ENCODE measurements at regions not wholly inside any gene's neighbourhood (a gene's known extent, or its start where the extent isn't known, plus 50 kb on each side); places are given as distances from the start of the nearest gene placed in this dataset.

DNA sequence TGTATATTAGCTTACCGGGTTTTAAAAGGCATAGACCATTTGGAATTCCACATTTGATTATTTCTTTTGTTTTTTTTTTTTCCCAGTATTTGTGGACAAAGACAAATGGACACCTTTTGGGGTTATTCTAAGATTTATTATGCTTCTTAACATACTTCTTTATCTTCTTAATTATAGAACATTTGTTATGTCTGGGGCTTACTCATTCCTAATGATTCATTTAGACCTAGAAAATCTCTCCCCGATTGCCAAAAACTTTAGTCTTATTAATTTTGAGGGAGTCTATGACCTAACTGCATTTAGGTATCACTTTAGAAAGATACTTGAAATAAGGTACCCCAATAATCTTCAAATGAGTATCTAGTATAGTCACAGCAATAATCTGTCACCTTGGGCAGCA, 170.7 kb upstream of the PREP start:
- TF ChIP-seq ESRRG (CRISPR knock-in tag; IDR thresholded peaks at IDR 0.05) (no peak), TCF4 (CRISPR knock-in tag; IDR thresholded peaks at IDR 0.05; ENCODE audit: borderline replicate concordance) (no peak), ISL1 (CRISPR knock-in tag; IDR thresholded peaks at IDR 0.05) (no peak), RARB (CRISPR knock-in tag; IDR thresholded peaks at IDR 0.05) (no peak), ARNTL (CRISPR knock-in tag; IDR thresholded peaks at IDR 0.05; ENCODE audit: borderline replicate concordance, low read depth) (no peak), ZC3H10 (CRISPR knock-in tag; IDR thresholded peaks at IDR 0.05) (no peak), ZFP30 (CRISPR knock-in tag; IDR thresholded peaks at IDR 0.05) (no peak), ZNF565 (CRISPR knock-in tag; conservative IDR thresholded peaks at IDR 0.05; ENCODE audit: low read depth) (no peak), TOX (CRISPR knock-in tag; IDR thresholded peaks at IDR 0.05; ENCODE audit: borderline replicate concordance) (no peak), CSDC2 (CRISPR knock-in tag; IDR thresholded peaks at IDR 0.05) (no peak)
- TF ChIP-seq, protein P1, sequence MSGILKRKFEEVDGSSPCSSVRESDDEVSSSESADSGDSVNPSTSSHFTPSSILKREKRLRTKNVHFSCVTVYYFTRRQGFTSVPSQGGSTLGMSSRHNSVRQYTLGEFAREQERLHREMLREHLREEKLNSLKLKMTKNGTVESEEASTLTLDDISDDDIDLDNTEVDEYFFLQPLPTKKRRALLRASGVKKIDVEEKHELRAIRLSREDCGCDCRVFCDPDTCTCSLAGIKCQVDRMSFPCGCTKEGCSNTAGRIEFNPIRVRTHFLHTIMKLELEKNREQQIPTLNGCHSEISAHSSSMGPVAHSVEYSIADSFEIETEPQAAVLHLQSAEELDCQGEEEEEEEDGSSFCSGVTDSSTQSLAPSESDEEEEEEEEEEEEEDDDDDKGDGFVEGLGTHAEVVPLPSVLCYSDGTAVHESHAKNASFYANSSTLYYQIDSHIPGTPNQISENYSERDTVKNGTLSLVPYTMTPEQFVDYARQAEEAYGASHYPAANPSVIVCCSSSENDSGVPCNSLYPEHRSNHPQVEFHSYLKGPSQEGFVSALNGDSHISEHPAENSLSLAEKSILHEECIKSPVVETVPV (CRISPR knock-in tag; IDR thresholded peaks at IDR 0.05): no peak
- TF ChIP-seq, protein P2, sequence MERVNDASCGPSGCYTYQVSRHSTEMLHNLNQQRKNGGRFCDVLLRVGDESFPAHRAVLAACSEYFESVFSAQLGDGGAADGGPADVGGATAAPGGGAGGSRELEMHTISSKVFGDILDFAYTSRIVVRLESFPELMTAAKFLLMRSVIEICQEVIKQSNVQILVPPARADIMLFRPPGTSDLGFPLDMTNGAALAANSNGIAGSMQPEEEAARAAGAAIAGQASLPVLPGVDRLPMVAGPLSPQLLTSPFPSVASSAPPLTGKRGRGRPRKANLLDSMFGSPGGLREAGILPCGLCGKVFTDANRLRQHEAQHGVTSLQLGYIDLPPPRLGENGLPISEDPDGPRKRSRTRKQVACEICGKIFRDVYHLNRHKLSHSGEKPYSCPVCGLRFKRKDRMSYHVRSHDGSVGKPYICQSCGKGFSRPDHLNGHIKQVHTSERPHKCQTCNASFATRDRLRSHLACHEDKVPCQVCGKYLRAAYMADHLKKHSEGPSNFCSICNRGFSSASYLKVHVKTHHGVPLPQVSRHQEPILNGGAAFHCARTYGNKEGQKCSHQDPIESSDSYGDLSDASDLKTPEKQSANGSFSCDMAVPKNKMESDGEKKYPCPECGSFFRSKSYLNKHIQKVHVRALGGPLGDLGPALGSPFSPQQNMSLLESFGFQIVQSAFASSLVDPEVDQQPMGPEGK (CRISPR knock-in tag; IDR thresholded peaks at IDR 0.05; ENCODE audit: borderline replicate concordance): no peak
- TF ChIP-seq, protein P3, sequence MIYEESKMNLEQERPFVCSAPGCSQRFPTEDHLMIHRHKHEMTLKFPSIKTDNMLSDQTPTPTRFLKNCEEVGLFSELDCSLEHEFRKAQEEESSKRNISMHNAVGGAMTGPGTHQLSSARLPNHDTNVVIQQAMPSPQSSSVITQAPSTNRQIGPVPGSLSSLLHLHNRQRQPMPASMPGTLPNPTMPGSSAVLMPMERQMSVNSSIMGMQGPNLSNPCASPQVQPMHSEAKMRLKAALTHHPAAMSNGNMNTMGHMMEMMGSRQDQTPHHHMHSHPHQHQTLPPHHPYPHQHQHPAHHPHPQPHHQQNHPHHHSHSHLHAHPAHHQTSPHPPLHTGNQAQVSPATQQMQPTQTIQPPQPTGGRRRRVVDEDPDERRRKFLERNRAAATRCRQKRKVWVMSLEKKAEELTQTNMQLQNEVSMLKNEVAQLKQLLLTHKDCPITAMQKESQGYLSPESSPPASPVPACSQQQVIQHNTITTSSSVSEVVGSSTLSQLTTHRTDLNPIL (CRISPR knock-in tag; IDR thresholded peaks at IDR 0.05; ENCODE audit: low read depth): no peak
- TF ChIP-seq, protein P4, sequence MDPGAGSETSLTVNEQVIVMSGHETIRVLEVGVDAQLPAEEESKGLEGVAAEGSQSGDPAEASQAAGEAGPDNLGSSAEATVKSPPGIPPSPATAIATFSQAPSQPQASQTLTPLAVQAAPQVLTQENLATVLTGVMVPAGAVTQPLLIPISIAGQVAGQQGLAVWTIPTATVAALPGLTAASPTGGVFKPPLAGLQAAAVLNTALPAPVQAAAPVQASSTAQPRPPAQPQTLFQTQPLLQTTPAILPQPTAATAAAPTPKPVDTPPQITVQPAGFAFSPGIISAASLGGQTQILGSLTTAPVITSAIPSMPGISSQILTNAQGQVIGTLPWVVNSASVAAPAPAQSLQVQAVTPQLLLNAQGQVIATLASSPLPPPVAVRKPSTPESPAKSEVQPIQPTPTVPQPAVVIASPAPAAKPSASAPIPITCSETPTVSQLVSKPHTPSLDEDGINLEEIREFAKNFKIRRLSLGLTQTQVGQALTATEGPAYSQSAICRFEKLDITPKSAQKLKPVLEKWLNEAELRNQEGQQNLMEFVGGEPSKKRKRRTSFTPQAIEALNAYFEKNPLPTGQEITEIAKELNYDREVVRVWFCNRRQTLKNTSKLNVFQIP (CRISPR knock-in tag; IDR thresholded peaks at IDR 0.05; ENCODE audit: borderline replicate concordance, low read depth): no peak

Measured in SK-N-SH treated with all-trans-retinoic acid at 6 μM for 48 hours (cell line).